ENCODE measurements at regions not wholly inside any gene's neighbourhood (a gene's known extent, or its start where the extent isn't known, plus 50 kb on each side); places are given as distances from the start of the nearest gene placed in this dataset.
A peak's percentile ranks its signal among the peaks of the same experiment; 100 is the strongest.

- TF ChIP-seq CEBPB (IDR thresholded peaks at IDR 0.05; ENCODE audit: low read depth, low read length) (no peak), SMC3 (IDR thresholded peaks at IDR 0.05; ENCODE audit: low read depth, low read length) (0 out of 2 replicates have a peak, but pooled peaks have one; percentile 11), CTCF (conservative IDR thresholded peaks at IDR 0.05; ENCODE audit: low read depth, low read length) (peak; percentile 36), RAD21 (IDR thresholded peaks at IDR 0.05; ENCODE audit: low read length) (peak; percentile 25; the same call in 1 of the 2 replicates), POLR2A (IDR thresholded peaks at IDR 0.05; ENCODE audit: low read depth, low read length) (no peak), FOS (IDR thresholded peaks at IDR 0.05; ENCODE audit: low read depth, low read length) (no peak)
- no peak overlapping the region for H2AFZ ChIP-seq (replicated peaks; ENCODE audit: low read length, poor library complexity)
- dilution Hi-C loops (cut with HindIII; ENCODE audit: low sequenced_read_pairs, unreplicated experiment) = no loop called here
- H3K4me1 ChIP-seq (ENCODE audit: control insufficient read depth, insufficient read depth, low read length) = peaks cover 1% of the 10 kb centered on the region; the same call in 1 of the 2 replicates
- no peak overlapping the region for H4K5ac ChIP-seq (ENCODE audit: low read depth, low read length)
- no peak overlapping the region for H3K4me3 ChIP-seq (ENCODE audit: insufficient read depth, low read depth, low read length)
- ATAC-seq (ENCODE audit: low read depth) (no peak), DNase-seq (peak; percentile 26)
- H3K9ac ChIP-seq (ENCODE audit: low read depth, low read length) = no peak overlapping the region
- no peak overlapping the region for H3K4me2 ChIP-seq (ENCODE audit: low read depth, low read length)
- intact Hi-C loops (cut with micrococcal nuclease) = loop anchor here (5.0 to 10.0 kb wide), 2 partner anchors 143 to 350 kb away; no protein-coding TSS in a partner anchor
- H4K20me1 ChIP-seq (ENCODE audit: insufficient read depth, low read length) = no peaks in the 10 kb centered on the region
- CTCF ChIA-PET = interaction anchor here (0.7 to 1.4 kb wide), 6 partner anchors 9 to 135 kb away, joined by 3 to 6 read pairs (median 4); no protein-coding TSS in a partner anchor
- H2BK5ac ChIP-seq (ENCODE audit: low read depth, low read length, poor library complexity, severe bottlenecking) = no peak overlapping the region
- H3K9me3 ChIP-seq (ENCODE audit: control insufficient read depth, insufficient read depth, low read length) = no peaks in the 10 kb centered on the region
- WGBS, 2 experiments (ENCODE audit: extremely low coverage in 2 of 2, insufficient read length in 1 of 2) = no CpG with 5 or more reads among the region's 8 CpGs
- H2BK120ac ChIP-seq (ENCODE audit: low read depth, low read length) = 0 out of 2 replicates have a peak overlapping the region, but pooled peaks have one; percentile 84
- no peak overlapping the region for H3K23ac ChIP-seq (ENCODE audit: low read depth, low read length)
- no peaks in the 10 kb centered on the region for H3K36me3 ChIP-seq (ENCODE audit: control insufficient read depth, insufficient read depth, low read length)
- no peaks in the 10 kb centered on the region for H3K79me1 ChIP-seq (ENCODE audit: low read depth in 1 of 2, low read length in 2 of 2)
- peak overlapping the region; percentile 26; the same call in 1 of the 2 replicates for H2BK20ac ChIP-seq (ENCODE audit: low read depth, low read length)
- no peak overlapping the region for H3K56ac ChIP-seq (ENCODE audit: extremely low read depth, insufficient read depth, low read length)
- no peak overlapping the region for H3K4ac ChIP-seq (ENCODE audit: low read depth, low read length)
- H3K27ac ChIP-seq (ENCODE audit: insufficient read depth, low read length) = no peak overlapping the region
- no peak overlapping the region for H3K18ac ChIP-seq (ENCODE audit: low read depth, low read length)
- no peak overlapping the region for H3K14ac ChIP-seq (replicated peaks; ENCODE audit: low read depth, low read length)
- BruUV-seq (replicated peaks) = no TSS peak
- no peak overlapping the region for H2BK15ac ChIP-seq (ENCODE audit: low read depth, low read length)
- H4K91ac ChIP-seq (ENCODE audit: insufficient read depth, low read depth, low read length) = no peak overlapping the region
- H2AK9ac ChIP-seq (replicated peaks; ENCODE audit: low read depth, low read length, poor library complexity) = no peak overlapping the region
- no peak overlapping the region for H2AK5ac ChIP-seq (ENCODE audit: low read depth, low read length)
- POLR2A ChIA-PET (ENCODE audit: unreplicated experiment) = no interaction called here
- in situ Hi-C loops (cut with MboI; ENCODE audit: low sequenced_read_pairs) = no loop called here
- no peak overlapping the region for H4K8ac ChIP-seq (ENCODE audit: low read depth in 2 of 2, low read length in 2 of 2)
- 0 out of 2 replicates have a peak, but pooled peaks cover 2% of the 10 kb centered on the region for H3K9me1 ChIP-seq (ENCODE audit: insufficient read depth, low read length)
- no peaks in the 10 kb centered on the region for H3K27me3 ChIP-seq (ENCODE audit: control insufficient read depth, insufficient read depth, low read length)
Observed at GRCh38 chr14:86654558-86655184, 1124.7 kb downstream of the FLRT2 start.

Data from IMR-90 (cell line).